ENCODE measurements at regions not wholly inside any gene's neighbourhood (a gene's known extent, or its start where the extent isn't known, plus 50 kb on each side); places are given as distances from the start of the nearest gene placed in this dataset.

DNA sequence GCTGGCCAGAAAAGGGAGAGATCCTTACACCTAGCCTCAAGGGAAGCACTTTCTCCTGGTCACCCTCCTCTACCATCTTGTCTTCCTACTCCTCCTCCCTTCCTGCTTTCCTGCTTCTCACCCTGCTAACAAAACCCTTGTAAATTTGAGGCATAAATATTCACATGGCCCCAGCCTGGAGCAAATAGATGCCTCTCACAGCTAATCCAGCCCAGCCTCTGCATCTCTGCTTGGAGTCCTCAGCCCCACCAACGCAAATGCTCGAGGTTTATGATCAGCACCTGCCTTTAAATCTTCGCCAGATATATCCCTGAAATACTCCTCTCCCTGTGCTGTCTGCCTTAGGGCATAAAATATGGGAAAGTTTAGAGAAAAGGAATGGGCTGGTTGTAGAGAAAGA lies 205.2 kb upstream of the CDH5 start:
- TF ChIP-seq, protein P1, sequence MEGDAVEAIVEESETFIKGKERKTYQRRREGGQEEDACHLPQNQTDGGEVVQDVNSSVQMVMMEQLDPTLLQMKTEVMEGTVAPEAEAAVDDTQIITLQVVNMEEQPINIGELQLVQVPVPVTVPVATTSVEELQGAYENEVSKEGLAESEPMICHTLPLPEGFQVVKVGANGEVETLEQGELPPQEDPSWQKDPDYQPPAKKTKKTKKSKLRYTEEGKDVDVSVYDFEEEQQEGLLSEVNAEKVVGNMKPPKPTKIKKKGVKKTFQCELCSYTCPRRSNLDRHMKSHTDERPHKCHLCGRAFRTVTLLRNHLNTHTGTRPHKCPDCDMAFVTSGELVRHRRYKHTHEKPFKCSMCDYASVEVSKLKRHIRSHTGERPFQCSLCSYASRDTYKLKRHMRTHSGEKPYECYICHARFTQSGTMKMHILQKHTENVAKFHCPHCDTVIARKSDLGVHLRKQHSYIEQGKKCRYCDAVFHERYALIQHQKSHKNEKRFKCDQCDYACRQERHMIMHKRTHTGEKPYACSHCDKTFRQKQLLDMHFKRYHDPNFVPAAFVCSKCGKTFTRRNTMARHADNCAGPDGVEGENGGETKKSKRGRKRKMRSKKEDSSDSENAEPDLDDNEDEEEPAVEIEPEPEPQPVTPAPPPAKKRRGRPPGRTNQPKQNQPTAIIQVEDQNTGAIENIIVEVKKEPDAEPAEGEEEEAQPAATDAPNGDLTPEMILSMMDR (IDR thresholded peaks at IDR 0.05; ENCODE audit: low read depth, low read length): no peak
- no peak overlapping the region for H3K4me3 ChIP-seq (ENCODE audit: low read depth, low read length)
- in situ Hi-C loops (cut with HindIII; ENCODE audit: low sequenced_read_pairs): no loop called here
- no peak for DNase-seq (ENCODE audit: low read depth, low spot score)

DNA sequence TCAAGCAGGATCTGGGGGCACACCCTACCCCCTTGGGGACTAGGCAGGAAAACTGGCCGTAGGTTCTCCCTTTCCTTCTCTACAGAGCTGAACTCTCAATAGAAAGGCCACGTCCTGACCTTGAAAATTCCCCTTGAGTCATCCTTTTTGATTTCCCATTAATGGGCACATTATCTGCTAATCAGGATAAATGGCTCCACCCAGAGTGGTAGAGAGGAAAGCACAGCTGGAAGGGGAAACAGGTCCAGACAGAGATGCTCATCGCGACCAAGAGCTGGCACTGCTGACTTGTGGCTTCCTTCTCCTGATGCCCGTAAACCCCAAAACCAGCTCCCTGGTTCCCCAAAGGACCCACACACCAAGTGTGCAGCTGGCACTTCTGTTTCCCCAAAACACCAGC lies 206.5 kb upstream of the CDH5 start:
- in situ Hi-C loops (cut with HindIII; ENCODE audit: low sequenced_read_pairs): no loop called here
- DNase-seq (ENCODE audit: low read depth, low spot score): no peak
- TF ChIP-seq, protein P1 (IDR thresholded peaks at IDR 0.05; ENCODE audit: low read depth, low read length): no peak
- H3K4me3 ChIP-seq (ENCODE audit: low read depth, low read length): no peak overlapping the region

DNA sequence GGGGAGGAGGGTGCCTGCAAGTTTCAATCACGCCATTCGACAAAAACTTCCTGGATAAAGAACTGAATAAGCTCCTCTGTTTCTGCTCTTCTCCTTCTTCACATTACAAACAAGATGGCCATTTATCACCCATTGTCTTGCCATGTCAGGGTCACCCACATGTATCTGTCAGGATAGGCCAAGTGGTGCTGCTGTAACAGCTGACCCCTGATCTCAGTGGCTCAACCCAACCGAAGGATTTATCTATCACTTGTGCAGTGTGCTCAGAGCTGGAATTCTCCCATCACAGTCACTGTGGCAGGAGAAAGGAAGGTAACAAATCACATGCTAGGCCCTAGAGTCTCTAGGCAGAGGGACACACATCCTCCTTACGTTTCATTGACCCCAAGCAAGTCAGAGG lies 210.0 kb upstream of the CDH5 start:
- no peak for DNase-seq (ENCODE audit: low read depth, low spot score)
- in situ Hi-C loops (cut with HindIII; ENCODE audit: low sequenced_read_pairs): no loop called here
- TF ChIP-seq, protein P1 (IDR thresholded peaks at IDR 0.05; ENCODE audit: low read depth, low read length): no peak
- H3K4me3 ChIP-seq (ENCODE audit: low read depth, low read length): no peak overlapping the region

DNA sequence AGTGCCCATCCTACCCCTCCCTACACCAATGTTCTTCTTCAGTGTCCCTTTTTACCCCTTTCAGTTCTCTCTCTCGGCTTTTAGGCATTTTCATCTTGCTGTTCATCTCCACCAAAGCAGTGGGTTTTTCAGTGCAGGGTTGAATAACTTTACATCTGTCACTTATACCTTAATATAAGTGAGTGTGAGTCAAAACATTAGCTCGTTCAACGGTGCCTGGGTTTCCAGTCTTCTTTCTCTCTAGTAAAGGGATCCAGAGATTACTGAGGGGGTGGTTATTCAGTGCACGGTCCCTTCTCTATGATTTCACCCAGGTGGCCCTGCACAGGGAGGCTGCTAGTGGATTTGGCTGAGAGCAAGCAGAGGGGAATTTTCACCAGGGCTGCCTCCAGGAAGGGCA lies 210.6 kb upstream of the CDH5 start:
- TF ChIP-seq, protein P1 (IDR thresholded peaks at IDR 0.05; ENCODE audit: low read depth, low read length): no peak
- DNase-seq (ENCODE audit: low read depth, low spot score): no peak
- no peak overlapping the region for H3K4me3 ChIP-seq (ENCODE audit: low read depth, low read length)
- in situ Hi-C loops (cut with HindIII; ENCODE audit: low sequenced_read_pairs): no loop called here

DNA sequence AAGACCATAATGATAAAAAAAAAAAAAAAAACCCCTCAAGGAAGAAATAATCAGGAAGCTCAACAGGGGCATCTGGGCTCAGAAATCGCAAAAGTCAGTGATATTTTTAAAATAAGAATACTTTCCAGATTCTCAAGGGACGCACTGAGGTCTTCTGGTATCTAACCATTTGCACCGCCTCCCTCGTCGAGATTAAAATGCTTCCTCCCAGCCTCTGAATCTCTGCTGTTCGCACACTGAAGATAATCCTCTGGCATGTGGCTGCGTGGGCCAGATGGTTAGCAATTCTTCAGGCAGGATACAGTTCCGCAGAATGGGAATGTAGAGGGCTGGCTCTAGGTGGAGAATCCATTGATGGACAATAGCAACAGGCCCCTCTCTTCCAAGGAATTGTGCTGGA lies 211.7 kb upstream of the CDH5 start:
- no peak for DNase-seq (ENCODE audit: low read depth, low spot score)
- H3K4me3 ChIP-seq (ENCODE audit: low read depth, low read length): no peak overlapping the region
- in situ Hi-C loops (cut with HindIII; ENCODE audit: low sequenced_read_pairs): no loop called here
- TF ChIP-seq, protein P1 (IDR thresholded peaks at IDR 0.05; ENCODE audit: low read depth, low read length): no peak

DNA sequence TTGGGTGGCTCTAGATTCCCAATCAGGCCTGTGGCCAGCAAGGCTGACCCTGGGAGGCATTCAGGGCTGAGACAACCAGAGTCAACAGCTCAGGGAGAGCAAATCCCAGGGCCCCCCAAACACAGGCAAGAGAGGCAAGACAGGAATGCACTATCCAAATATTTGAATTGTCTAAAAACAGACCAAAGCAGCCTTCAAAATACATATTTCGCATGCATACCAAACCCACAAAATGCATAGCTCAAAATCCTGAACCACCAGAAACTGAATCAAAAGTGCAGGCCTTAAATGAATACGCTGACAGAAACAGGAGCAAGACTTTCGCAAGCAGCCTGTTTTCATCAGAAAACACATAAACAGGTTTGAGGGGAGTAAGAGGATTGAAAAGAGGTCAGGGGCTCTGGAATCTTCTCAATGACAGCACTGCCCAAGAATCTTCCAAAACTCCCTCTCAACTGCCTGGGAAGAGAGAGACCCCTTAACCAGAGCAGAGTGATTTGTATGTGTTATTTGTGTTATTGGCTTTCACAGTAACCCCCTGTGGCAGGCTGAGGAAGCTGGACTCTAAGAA lies 213.6 kb upstream of the CDH5 start:
- in situ Hi-C loops (cut with HindIII; ENCODE audit: low sequenced_read_pairs): no loop called here
- DNase-seq (ENCODE audit: low read depth, low spot score): peak; percentile 84
- TF ChIP-seq, protein P1 (IDR thresholded peaks at IDR 0.05; ENCODE audit: low read depth, low read length): peak; percentile 5
- no peak overlapping the region for H3K4me3 ChIP-seq (ENCODE audit: low read depth, low read length)

DNA sequence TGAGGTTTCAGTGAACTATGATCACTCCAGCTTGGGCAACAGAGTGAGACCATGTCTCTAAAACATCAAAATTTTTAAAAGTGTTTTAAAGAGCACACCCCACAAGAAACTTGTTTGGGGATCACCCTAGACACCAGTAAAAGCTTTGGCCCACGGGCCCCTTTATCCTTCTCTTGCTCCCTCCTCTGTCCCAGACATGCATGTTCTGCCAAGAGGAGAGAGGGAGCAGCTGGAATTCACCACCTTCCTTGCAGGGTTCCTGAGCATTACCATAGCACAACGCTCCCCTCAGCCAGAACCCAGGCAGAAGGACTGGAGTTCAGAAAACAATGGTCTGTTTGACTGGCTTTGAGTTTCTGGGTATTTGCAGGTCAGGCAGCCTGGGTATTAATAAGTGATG lies 214.3 kb upstream of the CDH5 start:
- H3K4me3 ChIP-seq (ENCODE audit: low read depth, low read length): no peak overlapping the region
- in situ Hi-C loops (cut with HindIII; ENCODE audit: low sequenced_read_pairs): no loop called here
- TF ChIP-seq, protein P1 (IDR thresholded peaks at IDR 0.05; ENCODE audit: low read depth, low read length): no peak
- no peak for DNase-seq (ENCODE audit: low read depth, low spot score)
